ENCODE measurements at regions not wholly inside any gene's neighbourhood (a gene's known extent, or its start where the extent isn't known, plus 50 kb on each side); places are given as distances from the start of the nearest gene placed in this dataset.

DNA sequence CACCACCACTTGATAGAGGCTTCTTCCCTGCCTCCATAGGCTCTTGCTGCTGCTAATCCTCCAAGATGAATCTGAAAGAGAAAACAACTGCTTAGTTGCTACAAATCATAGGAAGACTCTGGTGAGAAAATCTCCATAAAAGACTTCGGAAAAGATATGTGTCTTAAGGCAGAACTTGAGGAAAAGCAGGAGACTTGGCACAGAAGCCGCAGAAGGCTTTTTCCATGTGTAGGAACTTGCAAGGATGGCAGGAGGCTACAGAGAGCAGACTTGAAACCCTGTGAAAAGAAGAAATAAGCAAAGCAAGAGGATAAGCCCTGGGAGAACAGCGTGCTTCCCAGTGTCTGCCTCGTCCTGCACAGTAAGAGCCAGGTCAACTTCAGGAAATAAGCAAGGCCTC is 128.2 kb upstream of the NDUFV2 start:
- TF ChIP-seq, protein P1, sequence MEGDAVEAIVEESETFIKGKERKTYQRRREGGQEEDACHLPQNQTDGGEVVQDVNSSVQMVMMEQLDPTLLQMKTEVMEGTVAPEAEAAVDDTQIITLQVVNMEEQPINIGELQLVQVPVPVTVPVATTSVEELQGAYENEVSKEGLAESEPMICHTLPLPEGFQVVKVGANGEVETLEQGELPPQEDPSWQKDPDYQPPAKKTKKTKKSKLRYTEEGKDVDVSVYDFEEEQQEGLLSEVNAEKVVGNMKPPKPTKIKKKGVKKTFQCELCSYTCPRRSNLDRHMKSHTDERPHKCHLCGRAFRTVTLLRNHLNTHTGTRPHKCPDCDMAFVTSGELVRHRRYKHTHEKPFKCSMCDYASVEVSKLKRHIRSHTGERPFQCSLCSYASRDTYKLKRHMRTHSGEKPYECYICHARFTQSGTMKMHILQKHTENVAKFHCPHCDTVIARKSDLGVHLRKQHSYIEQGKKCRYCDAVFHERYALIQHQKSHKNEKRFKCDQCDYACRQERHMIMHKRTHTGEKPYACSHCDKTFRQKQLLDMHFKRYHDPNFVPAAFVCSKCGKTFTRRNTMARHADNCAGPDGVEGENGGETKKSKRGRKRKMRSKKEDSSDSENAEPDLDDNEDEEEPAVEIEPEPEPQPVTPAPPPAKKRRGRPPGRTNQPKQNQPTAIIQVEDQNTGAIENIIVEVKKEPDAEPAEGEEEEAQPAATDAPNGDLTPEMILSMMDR (IDR thresholded peaks at IDR 0.05; ENCODE audit: control insufficient read depth, extremely low read depth, insufficient read depth), result no peak
- no peak for DNase-seq (ENCODE audit: low read depth)
- no peak overlapping the region for H3K4me3 ChIP-seq (ENCODE audit: low read depth, low read length)

- no peak overlapping the region for H3K4me3 ChIP-seq (ENCODE audit: low read depth, low read length)
- no peak for DNase-seq (ENCODE audit: low read depth)
- TF ChIP-seq, protein P1 (IDR thresholded peaks at IDR 0.05; ENCODE audit: control insufficient read depth, extremely low read depth, insufficient read depth), result no peak
These were observed 127.8 kb upstream of the NDUFV2 start for GRCh38 chr18:8974696-8975095.

- TF ChIP-seq, protein P1 (IDR thresholded peaks at IDR 0.05; ENCODE audit: control insufficient read depth, extremely low read depth, insufficient read depth), result no peak
- no peak overlapping the region for H3K4me3 ChIP-seq (ENCODE audit: low read depth, low read length)
- DNase-seq (ENCODE audit: low read depth), result no peak
These were observed 126.9 kb upstream of the NDUFV2 start for GRCh38 chr18:8975624-8976023.

- DNase-seq (ENCODE audit: low read depth), result no peak
- no peak overlapping the region for H3K4me3 ChIP-seq (ENCODE audit: low read depth, low read length)
- TF ChIP-seq, protein P1 (IDR thresholded peaks at IDR 0.05; ENCODE audit: control insufficient read depth, extremely low read depth, insufficient read depth), result no peak
These were observed 125.9 kb upstream of the NDUFV2 start for GRCh38 chr18:8976606-8977005.

DNA sequence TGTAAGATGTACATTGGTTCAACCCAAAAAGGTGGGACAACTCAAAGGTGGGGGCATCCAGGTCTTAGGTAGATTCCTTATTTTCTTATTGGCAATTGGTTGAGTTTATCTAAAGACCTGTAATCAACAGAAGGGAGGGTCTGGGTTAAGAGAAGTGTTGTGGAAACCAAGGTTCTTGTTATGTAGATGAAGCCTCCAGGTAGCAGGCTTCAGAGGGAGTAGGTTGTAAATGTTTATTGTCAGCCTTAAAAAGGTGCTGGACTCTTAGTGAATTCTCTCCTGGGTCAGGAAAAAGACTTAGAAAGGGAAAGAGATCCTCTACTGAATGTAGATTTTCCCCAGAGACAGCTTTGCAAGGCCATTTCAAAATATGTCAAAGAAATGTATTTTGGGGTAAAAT is 125.3 kb upstream of the NDUFV2 start:
- no peak overlapping the region for H3K4me3 ChIP-seq (ENCODE audit: low read depth, low read length)
- no peak for DNase-seq (ENCODE audit: low read depth)
- TF ChIP-seq, protein P1 (IDR thresholded peaks at IDR 0.05; ENCODE audit: control insufficient read depth, extremely low read depth, insufficient read depth), result no peak

GRCh38 chr18:8977701-8978100 is 124.8 kb upstream of the NDUFV2 start:
- no peak overlapping the region for H3K4me3 ChIP-seq (ENCODE audit: low read depth, low read length)
- TF ChIP-seq, protein P1 (IDR thresholded peaks at IDR 0.05; ENCODE audit: control insufficient read depth, extremely low read depth, insufficient read depth), result no peak
- no peak for DNase-seq (ENCODE audit: low read depth)

DNA sequence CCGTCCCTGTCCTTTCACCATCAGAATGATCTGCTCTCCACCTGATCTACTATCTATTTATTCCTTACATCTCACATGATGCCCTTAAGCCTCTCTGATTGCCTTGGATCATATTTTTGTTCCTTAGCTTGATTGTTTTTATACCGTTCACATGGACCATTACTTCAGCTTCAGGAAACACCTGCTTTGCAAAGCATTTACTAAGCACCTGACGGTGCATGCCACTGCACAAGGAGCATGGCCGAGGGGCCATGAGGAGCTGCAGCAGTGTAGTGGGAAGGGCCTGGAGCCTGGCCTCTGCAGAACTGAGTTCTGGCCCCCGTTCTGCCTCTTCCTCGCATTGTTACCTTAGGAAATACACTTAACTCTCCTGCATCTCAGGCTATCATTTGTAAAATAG is 124.1 kb upstream of the NDUFV2 start:
- no peak for DNase-seq (ENCODE audit: low read depth)
- no peak overlapping the region for H3K4me3 ChIP-seq (ENCODE audit: low read depth, low read length)
- TF ChIP-seq, protein P1 (IDR thresholded peaks at IDR 0.05; ENCODE audit: control insufficient read depth, extremely low read depth, insufficient read depth), result no peak

All from LNCaP clone FGC (cell line).